ENCODE measurements at regions not wholly inside any gene's neighbourhood (a gene's known extent, or its start where the extent isn't known, plus 50 kb on each side); places are given as distances from the start of the nearest gene placed in this dataset.

DNA sequence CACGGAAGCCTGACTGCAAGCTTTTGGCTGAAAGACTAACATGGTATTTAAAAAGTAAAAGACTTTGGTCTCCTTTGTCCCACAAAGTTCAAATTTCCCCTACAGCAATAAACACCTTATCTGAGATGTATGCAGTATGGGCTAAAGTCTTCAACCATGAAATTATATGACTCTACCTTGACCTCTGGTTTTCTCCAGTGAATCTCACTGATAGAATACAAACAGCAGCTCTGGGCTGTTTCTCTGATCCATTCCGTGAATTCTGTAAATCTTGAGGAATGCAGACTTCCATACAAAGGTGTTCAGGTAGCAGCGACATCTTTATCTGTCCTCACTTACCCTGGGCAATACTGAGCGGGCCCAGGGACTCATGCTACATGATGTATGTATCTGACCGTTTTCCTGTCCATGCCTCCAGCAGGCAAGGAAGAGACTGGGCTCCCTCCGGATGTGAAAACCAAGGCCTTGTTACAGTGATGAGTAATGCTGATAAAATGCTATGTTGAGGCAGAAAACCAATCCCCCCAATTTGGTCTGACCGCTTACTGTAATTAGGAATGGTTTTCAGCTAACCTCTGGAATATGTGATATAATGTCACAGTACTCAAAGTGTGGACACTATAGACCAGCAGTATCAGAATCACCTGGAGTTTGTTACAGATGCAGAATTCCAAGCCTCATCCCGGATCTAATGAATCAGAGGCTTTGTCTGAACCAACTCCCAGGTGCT lies 589.8 kb downstream of the HS3ST4 start:
- TF ChIP-seq NCOA2 (CRISPR knock-in tag; IDR thresholded peaks at IDR 0.05) (no peak), NCOA1 (CRISPR knock-in tag; IDR thresholded peaks at IDR 0.05) (no peak), NR2C2 (CRISPR knock-in tag; IDR thresholded peaks at IDR 0.05; ENCODE audit: borderline replicate concordance) (no peak), SRSF4 (IDR thresholded peaks at IDR 0.05; ENCODE audit: low read depth, low read length, poor library complexity, severe bottlenecking) (no peak)
- TF ChIP-seq, protein P1, sequence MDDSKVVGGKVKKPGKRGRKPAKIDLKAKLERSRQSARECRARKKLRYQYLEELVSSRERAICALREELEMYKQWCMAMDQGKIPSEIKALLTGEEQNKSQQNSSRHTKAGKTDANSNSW (CRISPR knock-in tag; IDR thresholded peaks at IDR 0.05; ENCODE audit: borderline replicate concordance): no peak
- TF ChIP-seq, protein P2, sequence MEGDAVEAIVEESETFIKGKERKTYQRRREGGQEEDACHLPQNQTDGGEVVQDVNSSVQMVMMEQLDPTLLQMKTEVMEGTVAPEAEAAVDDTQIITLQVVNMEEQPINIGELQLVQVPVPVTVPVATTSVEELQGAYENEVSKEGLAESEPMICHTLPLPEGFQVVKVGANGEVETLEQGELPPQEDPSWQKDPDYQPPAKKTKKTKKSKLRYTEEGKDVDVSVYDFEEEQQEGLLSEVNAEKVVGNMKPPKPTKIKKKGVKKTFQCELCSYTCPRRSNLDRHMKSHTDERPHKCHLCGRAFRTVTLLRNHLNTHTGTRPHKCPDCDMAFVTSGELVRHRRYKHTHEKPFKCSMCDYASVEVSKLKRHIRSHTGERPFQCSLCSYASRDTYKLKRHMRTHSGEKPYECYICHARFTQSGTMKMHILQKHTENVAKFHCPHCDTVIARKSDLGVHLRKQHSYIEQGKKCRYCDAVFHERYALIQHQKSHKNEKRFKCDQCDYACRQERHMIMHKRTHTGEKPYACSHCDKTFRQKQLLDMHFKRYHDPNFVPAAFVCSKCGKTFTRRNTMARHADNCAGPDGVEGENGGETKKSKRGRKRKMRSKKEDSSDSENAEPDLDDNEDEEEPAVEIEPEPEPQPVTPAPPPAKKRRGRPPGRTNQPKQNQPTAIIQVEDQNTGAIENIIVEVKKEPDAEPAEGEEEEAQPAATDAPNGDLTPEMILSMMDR (CRISPR knock-in tag; IDR thresholded peaks at IDR 0.05): no peak

All from HepG2 (cell line).